HG03097 (cell line): ENCODE measurements at regions not wholly inside any gene's neighbourhood (a gene's known extent, or its start where the extent isn't known, plus 50 kb on each side); places are given as distances from the start of the nearest gene placed in this dataset.
"Not testable (repeated sequence)": the region's sequence is repeated elsewhere in the genome, so short reads cannot be mapped to it uniquely, and the experiment has no call there.

Experiments used
- ATAC-seq: cut with Tn5 transposase; IDR thresholded peaks from one replicate; pipeline ENCODE4 v1.9.1; 2021; ENCODE audit not compliant: unreplicated experiment, low FRiP score

- no peak for ATAC-seq
These were observed 83.3 kb upstream of the MED13L start for GRCh38 chr12:116360579-116361413.

GRCh38 chr12:116361414-116362223 lies 84.1 kb upstream of the MED13L start:
- ATAC-seq: no peak

- ATAC-seq: no peak
These were observed 87.6 kb upstream of the MED13L start for GRCh38 chr12:116365114-116365513.

DNA sequence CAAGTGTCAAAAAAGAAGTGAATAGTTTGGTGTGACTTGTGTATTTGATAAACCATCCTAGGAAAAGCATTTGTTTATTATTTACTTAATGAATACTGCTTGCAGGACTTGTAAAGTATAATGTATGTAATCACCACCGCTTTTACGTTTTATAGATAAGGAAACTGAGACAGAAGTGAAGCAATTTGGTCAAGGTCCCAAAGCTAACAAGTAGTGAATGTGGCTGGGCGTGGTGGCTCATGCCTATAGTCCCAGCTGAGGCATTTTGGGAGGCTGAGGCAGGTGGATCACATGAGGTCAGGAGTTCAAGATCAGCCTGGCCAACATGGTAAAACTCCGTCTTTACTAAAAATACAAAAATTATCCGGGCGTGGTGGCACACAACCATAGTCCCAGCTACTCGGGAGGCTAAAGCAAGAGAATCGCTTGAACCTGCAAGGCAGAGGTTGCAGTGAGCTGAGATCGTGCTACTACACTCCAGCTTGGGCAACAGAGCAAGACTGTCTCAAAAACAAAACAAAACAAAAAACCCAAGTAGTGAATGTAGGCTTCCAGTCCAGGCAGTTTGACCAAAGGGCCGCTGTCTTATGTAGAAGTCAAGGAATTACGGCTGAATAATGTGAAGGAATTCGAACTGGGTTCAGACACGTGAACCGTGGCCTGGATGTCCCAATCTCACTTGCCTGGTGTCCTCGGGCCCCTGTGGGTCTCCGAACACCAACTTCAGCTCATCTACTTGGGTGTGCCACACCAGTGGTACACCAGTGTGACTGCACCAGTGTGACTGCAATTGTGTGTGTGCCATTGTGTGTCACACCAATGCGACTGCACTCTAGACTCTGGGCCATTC lies 88.3 kb upstream of the MED13L start:
- ATAC-seq: no peak

DNA sequence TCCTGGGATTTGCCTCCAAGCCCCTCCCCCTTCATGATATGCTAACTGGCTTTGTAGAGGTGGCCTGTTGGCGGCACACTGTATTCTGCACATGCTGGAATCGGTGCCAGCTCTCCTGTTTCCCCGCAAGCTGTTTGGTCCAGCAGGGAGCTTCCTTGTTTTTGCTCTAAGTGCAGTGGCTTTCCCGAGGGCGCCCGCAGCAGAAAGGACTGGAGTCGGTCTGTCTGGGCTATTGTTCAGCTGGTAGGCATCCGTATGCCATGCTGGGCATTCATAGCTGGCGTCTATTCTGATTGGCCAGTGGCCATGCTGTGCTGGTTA lies 88.9 kb upstream of the MED13L start:
- ATAC-seq: no peak

GRCh38 chr12:116366824-116367223 lies 89.3 kb upstream of the MED13L start:
- no peak for ATAC-seq

GRCh38 chr12:116368196-116369194 lies 91.0 kb upstream of the MED13L start:
- no peak for ATAC-seq

- ATAC-seq: no peak
These were observed 92.5 kb upstream of the MED13L start for GRCh38 chr12:116370004-116370404.

GRCh38 chr12:116370886-116371580 lies 93.5 kb upstream of the MED13L start:
- ATAC-seq: no peak

DNA sequence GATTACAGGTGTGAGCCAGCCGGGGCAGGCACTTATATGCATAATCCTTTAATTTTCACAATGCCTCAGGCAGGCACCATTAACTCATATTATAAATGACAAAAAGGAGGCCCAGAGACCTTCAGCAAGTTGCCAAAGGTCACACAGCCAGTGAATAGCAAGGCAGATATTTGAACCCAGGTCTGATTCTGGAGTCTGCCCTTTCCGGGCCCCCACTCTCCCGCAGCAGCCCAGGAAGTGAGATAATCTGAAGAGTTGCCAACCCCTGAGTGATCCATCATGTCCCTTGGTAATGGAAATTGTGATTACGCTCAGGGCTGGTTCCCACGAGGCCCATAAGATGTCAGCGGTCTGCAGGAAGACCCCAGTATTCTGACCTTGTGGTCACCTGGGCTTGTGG lies 95.3 kb upstream of the MED13L start:
- ATAC-seq: no peak

DNA sequence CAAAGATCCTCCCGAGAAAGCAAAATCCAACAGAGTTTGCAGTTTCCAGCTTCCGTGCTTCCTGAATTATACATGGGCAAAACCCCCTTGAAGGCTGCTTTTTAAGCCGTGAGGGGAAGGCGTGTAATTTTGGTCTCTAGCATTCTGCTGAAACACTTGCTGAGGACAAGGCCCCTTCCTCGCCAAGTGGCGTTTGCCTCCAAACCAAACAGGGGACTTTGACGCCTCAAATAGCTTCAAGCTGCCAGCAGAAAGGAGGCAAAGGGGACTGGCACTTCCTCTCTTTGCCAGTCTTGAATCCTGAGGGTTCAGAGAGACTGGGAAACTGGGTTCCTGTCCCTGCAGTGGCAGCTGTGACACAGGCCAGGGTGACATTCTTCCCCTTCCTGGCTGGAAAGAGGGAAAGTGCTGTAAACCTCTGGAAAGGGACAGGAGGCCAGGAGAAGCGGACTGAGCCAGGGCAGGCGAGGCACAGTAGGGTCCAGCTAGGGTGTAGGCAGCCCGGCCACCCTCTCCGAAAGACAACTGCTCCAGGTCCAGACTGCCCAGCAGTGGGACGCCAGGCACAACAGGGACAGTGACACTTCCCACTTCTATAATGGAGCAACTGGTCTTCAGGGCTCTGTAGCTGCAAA lies 96.2 kb upstream of the MED13L start:
- ATAC-seq: no peak

DNA sequence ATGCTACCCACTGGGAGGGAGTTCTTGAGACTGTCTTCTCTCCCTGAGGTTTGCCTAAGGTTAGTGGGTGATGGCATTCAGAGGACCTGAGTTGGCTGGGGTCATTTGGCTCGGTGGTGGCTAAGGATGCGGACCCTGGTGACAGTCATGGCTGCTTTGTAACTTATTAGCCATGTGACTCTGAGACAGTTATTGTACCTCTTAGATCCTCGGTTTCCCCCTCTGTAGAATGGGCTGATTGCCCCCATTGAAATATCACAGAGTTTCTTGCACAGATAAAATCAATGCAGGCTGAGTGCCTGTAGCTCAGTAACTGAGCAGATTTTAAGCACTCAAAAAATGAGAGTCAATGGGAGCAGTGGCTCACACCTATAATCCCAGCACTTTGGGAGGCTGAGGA lies 96.7 kb upstream of the MED13L start:
- ATAC-seq: no peak

GRCh38 chr12:116375278-116375842 lies 97.9 kb upstream of the MED13L start:
- no peak for ATAC-seq

GRCh38 chr12:116376354-116377193 lies 99.1 kb upstream of the MED13L start:
- no peak for ATAC-seq

DNA sequence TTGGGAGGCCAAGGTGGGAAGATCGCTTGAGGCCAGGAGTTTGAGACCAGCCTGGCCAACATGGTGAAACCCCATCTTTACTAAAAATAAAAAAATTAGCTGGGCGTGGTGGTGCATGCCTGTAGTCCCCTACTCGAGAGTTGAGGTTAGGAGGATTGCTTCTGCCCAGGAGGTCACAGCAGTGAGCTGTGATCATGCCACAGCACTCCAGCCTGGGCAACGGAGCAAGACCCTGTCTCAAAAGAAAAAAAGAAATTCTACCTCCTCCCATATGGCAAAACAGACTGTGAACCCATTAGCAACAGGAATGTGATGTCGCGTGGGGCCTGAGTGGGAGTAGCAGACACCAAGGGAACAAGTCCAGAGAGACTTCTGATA lies 99.7 kb upstream of the MED13L start:
- ATAC-seq: not testable (repeated sequence)

DNA sequence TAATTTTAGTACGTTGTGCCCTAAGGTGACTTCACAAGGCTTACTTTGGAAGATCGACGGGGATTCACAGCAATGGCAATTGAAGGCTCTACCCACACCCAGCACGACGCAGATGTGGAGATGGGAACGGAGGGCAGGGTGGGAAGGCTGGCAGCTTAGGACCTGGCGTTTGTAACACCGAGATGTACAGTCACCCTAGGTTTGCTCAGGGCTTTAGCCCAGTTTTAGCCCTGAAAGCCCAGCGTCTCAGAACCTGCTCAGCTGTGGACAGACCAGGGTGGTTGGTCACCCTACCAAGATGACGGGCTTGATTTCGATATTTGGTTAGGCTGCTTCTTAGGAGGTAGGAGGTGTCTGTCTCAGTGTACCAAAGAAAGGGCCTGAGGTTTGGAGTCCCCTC lies 100.5 kb upstream of the MED13L start:
- no peak for ATAC-seq

GRCh38 chr12:116380108-116380507 lies 102.6 kb upstream of the MED13L start:
- ATAC-seq: no peak

DNA sequence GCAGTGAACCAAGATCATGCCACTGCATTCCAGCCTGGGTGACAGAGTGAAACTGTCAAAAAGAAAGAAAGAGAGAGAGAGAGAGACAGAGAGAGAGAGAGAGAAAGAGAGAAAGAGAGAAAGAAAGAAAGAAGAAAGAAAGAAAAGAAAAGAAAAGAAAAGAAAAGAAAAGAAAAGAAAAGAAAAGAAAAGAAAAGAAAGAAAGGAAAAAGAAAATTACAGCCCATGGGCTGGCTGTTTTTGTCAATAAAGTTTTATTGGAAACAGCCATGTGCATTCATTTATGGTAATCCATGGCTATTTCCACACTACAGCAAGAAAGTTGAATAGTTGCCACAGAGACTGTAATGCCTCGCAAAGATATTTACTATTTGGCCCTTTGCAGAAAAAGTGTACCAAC lies 103.2 kb upstream of the MED13L start:
- ATAC-seq: not testable (repeated sequence)
